ENCODE measurements at regions not wholly inside any gene's neighbourhood (a gene's known extent, or its start where the extent isn't known, plus 50 kb on each side); places are given as distances from the start of the nearest gene placed in this dataset.

- TF ChIP-seq ZNF781 (CRISPR knock-in tag; IDR thresholded peaks at IDR 0.05; ENCODE audit: borderline replicate concordance, not compliant biosample characterization): no peak
Measured at GRCh38 chr2:120870467-120870788, 134.8 kb downstream of the GLI2 start (continued).

GRCh38 chr2:120871016-120871635, 135.5 kb downstream of the GLI2 start:
- H3K9ac ChIP-seq (ENCODE audit: insufficient read depth, low read depth, low read length): no peak overlapping the region
- in situ Hi-C loops (cut with HindIII; ENCODE audit: extremely low pct_ligation_motif_present, low pct_unique_long_range_greater_than_20kb): no loop called here
- H4K20me1 ChIP-seq (ENCODE audit: insufficient read depth, low read length): peaks cover 4% of the 10 kb centered on the region; the same call in 1 of the 2 replicates
- no peaks in the 10 kb centered on the region for H3K9me3 ChIP-seq (ENCODE audit: low read length)
- no peak for FAIRE-seq
- no peaks in the 10 kb centered on the region for H3K36me3 ChIP-seq (replicated peaks in 1 of 2; ENCODE audit: control insufficient read depth in 1 of 2, insufficient read depth in 2 of 2, low read length in 2 of 2)
- no peaks in the 10 kb centered on the region for H3K4me1 ChIP-seq (ENCODE audit: insufficient read depth, low read length)
- H3K79me2 ChIP-seq (ENCODE audit: insufficient read depth, low read length): no peaks in the 10 kb centered on the region
- no TSS peak for BruUV-seq (replicated peaks)
- peaks cover 21 to 91% of the 10 kb centered on the region in 2 experiments for H3K27me3 ChIP-seq (ENCODE audit: control insufficient read depth in 1 of 2, insufficient read depth in 2 of 2, low read length in 2 of 2)
- DNase-seq (ENCODE audit: low spot score): no peak
- no peak overlapping the region for H3K4me3 ChIP-seq (replicated peaks in 1 of 3; ENCODE audit: insufficient read depth in 1 of 3, low read depth in 2 of 3, low read length in 3 of 3)
- CTCF ChIA-PET (ENCODE audit: low intra/inter-chr PET ratio, low total read pairs): no interaction called here
- intact Hi-C loops (cut with micrococcal nuclease; ENCODE audit: unreplicated experiment): no loop called here
- WGBS (ENCODE audit: low lambda C conversion rate): 3% methylated on average over 3 of the region's 10 CpGs
- no peak overlapping the region for H3K4me2 ChIP-seq (ENCODE audit: low read depth, low read length)
- POLR2A ChIA-PET: no interaction called here
- TF ChIP-seq EED (CRISPR knock-in tag; IDR thresholded peaks at IDR 0.05) (no peak), SPEN (CRISPR knock-in tag; IDR thresholded peaks at IDR 0.05; ENCODE audit: low read depth) (no peak), ZNF652 (CRISPR knock-in tag; IDR thresholded peaks at IDR 0.05; ENCODE audit: borderline replicate concordance, low read depth) (no peak), ZNF839 (CRISPR knock-in tag; IDR thresholded peaks at IDR 0.05; ENCODE audit: borderline replicate concordance) (no peak), ZNF546 (CRISPR knock-in tag; conservative IDR thresholded peaks at IDR 0.05) (no peak), GTF2F1 (IDR thresholded peaks at IDR 0.05; ENCODE audit: low read length) (no peak), CAMTA2 (CRISPR knock-in tag; IDR thresholded peaks at IDR 0.05; ENCODE audit: borderline replicate concordance) (no peak), ZNF292 (CRISPR knock-in tag; IDR thresholded peaks at IDR 0.05; ENCODE audit: borderline replicate concordance, low read depth) (no peak), ZC3H13 (CRISPR knock-in tag; IDR thresholded peaks at IDR 0.05) (no peak), ZFP37 (CRISPR knock-in tag; IDR thresholded peaks at IDR 0.05; ENCODE audit: borderline replicate concordance) (no peak)
- no peak overlapping the region for H2AFZ ChIP-seq (ENCODE audit: low read length)
- H3K27ac ChIP-seq (ENCODE audit: extremely low read length, insufficient read depth, low read length): no peak overlapping the region
- no peak for ATAC-seq

Data from HepG2 (cell line).